ENCODE measurements at regions not wholly inside any gene's neighbourhood (a gene's known extent, or its start where the extent isn't known, plus 50 kb on each side); places are given as distances from the start of the nearest gene placed in this dataset.

GRCh38 chr11:41978945-41979344 is 519.5 kb upstream of the LRRC4C start:
- intact Hi-C loops (cut with DNase I), result no loop called here
- TF ChIP-seq CTCF (IDR thresholded peaks at IDR 0.05), result no peak
- ATAC-seq, result no peak
- Histone ChIP-seq H3K36me3 (no peaks in the 10 kb centered on the region), H3K4me1 (no peaks in the 10 kb centered on the region), H3K27me3 (no peaks in the 10 kb centered on the region), H3K27ac (no peak overlapping the region), H3K4me3 (no peak overlapping the region), H3K9me3 (no peaks in the 10 kb centered on the region)
- DNase-seq, result no peak

- ATAC-seq (no peak), DNase-seq (no peak)
- no peaks in the 10 kb centered on the region for H3K9me3 ChIP-seq
- no peak overlapping the region for H3K4me3 ChIP-seq
- no peaks in the 10 kb centered on the region for H3K36me3 ChIP-seq
- H3K4me1 ChIP-seq, result no peaks in the 10 kb centered on the region
- TF ChIP-seq CTCF (IDR thresholded peaks at IDR 0.05), result no peak
- intact Hi-C loops (cut with DNase I), result no loop called here
- H3K27me3 ChIP-seq, result no peaks in the 10 kb centered on the region
- H3K27ac ChIP-seq, result no peak overlapping the region
Measured at GRCh38 chr11:41980741-41981140, 521.3 kb upstream of the LRRC4C start.

- ATAC-seq (no peak), DNase-seq (no peak)
- H3K36me3 ChIP-seq, result no peaks in the 10 kb centered on the region
- TF ChIP-seq CTCF (IDR thresholded peaks at IDR 0.05), result no peak
- no peak overlapping the region for H3K27ac ChIP-seq
- intact Hi-C loops (cut with DNase I), result no loop called here
- H3K4me1 ChIP-seq, result no peaks in the 10 kb centered on the region
- no peak overlapping the region for H3K4me3 ChIP-seq
- no peaks in the 10 kb centered on the region for H3K27me3 ChIP-seq
- no peaks in the 10 kb centered on the region for H3K9me3 ChIP-seq
Measured at GRCh38 chr11:41982276-41982675, 522.8 kb upstream of the LRRC4C start.

GRCh38 chr11:41982975-41983374 is 523.5 kb upstream of the LRRC4C start:
- H3K4me3 ChIP-seq, result no peak overlapping the region
- no peaks in the 10 kb centered on the region for H3K4me1 ChIP-seq
- ATAC-seq (no peak), DNase-seq (no peak)
- H3K36me3 ChIP-seq, result no peaks in the 10 kb centered on the region
- no peak overlapping the region for H3K27ac ChIP-seq
- intact Hi-C loops (cut with DNase I), result no loop called here
- no peaks in the 10 kb centered on the region for H3K9me3 ChIP-seq
- no peak for TF ChIP-seq CTCF (IDR thresholded peaks at IDR 0.05)
- H3K27me3 ChIP-seq, result no peaks in the 10 kb centered on the region

GRCh38 chr11:41983475-41983874 is 524.0 kb upstream of the LRRC4C start:
- ATAC-seq, result no peak
- Histone ChIP-seq H3K4me1 (no peaks in the 10 kb centered on the region), H3K36me3 (no peaks in the 10 kb centered on the region), H3K9me3 (no peaks in the 10 kb centered on the region), H3K27me3 (no peaks in the 10 kb centered on the region), H3K4me3 (no peak overlapping the region), H3K27ac (no peak overlapping the region)
- intact Hi-C loops (cut with DNase I), result no loop called here
- DNase-seq, result no peak
- TF ChIP-seq CTCF (IDR thresholded peaks at IDR 0.05), result no peak

GRCh38 chr11:41984023-41984422 is 524.6 kb upstream of the LRRC4C start:
- no peaks in the 10 kb centered on the region for H3K9me3 ChIP-seq
- H3K4me1 ChIP-seq, result no peaks in the 10 kb centered on the region
- no peaks in the 10 kb centered on the region for H3K27me3 ChIP-seq
- H3K27ac ChIP-seq, result no peak overlapping the region
- intact Hi-C loops (cut with DNase I), result no loop called here
- H3K36me3 ChIP-seq, result no peaks in the 10 kb centered on the region
- DNase-seq (no peak), ATAC-seq (no peak)
- H3K4me3 ChIP-seq, result no peak overlapping the region
- no peak for TF ChIP-seq CTCF (IDR thresholded peaks at IDR 0.05)

All from upper lobe of right lung (tissue), 1 donor.